NCI-H2227 (cell line): ENCODE measurements at regions not wholly inside any gene's neighbourhood (a gene's known extent, or its start where the extent isn't known, plus 50 kb on each side); places are given as distances from the start of the nearest gene placed in this dataset.
A peak's percentile ranks its signal among the peaks of the same experiment; 100 is the strongest.

Source experiments
- DNase-seq: peaks from one replicate; lab custom pipeline; 2025; ENCODE audit not compliant: unreplicated experiment; lab: John Stamatoyannopoulos, UW

GRCh38 chr2:66382091-66382490 lies 52.8 kb upstream of the MEIS1 start:
- no peak for DNase-seq

GRCh38 chr2:66379473-66379872 lies 55.5 kb upstream of the MEIS1 start:
- DNase-seq = no peak

GRCh38 chr2:66377832-66378231 lies 57.1 kb upstream of the MEIS1 start:
- DNase-seq = no peak

GRCh38 chr2:66370824-66371223 lies 64.1 kb upstream of the MEIS1 start:
- DNase-seq = no peak

GRCh38 chr2:66366619-66367018 lies 68.3 kb upstream of the MEIS1 start:
- DNase-seq = no peak

GRCh38 chr2:66364495-66365333 lies 70.2 kb upstream of the MEIS1 start:
- DNase-seq = no peak

- no peak for DNase-seq
Observed at GRCh38 chr2:66362701-66363100, 72.2 kb upstream of the MEIS1 start.

- no peak for DNase-seq
Observed at GRCh38 chr2:66346231-66346664, 88.7 kb upstream of the MEIS1 start.

GRCh38 chr2:66344087-66344663 lies 90.8 kb upstream of the MEIS1 start:
- no peak for DNase-seq

- DNase-seq = no peak
Observed at GRCh38 chr2:66343259-66343658, 91.7 kb upstream of the MEIS1 start.

- no peak for DNase-seq
Observed at GRCh38 chr2:66340521-66340920, 94.4 kb upstream of the MEIS1 start.

- DNase-seq = no peak
Observed at GRCh38 chr2:66334237-66335029, 100.5 kb upstream of the MEIS1 start.

- no peak for DNase-seq
Observed at GRCh38 chr2:66331176-66331575, 103.7 kb upstream of the MEIS1 start.

GRCh38 chr2:66329081-66329605 lies 105.8 kb upstream of the MEIS1 start:
- no peak for DNase-seq

GRCh38 chr2:66327066-66327740 lies 107.7 kb upstream of the MEIS1 start:
- no peak for DNase-seq

GRCh38 chr2:66324909-66325528 lies 109.9 kb upstream of the MEIS1 start:
- no peak for DNase-seq

- no peak for DNase-seq
Observed at GRCh38 chr2:66324356-66324755, 110.6 kb upstream of the MEIS1 start.

GRCh38 chr2:66323406-66323805 lies 111.5 kb upstream of the MEIS1 start:
- peak; percentile 17 for DNase-seq

- DNase-seq = peak; percentile 62
Observed at GRCh38 chr2:66322506-66323260, 112.2 kb upstream of the MEIS1 start.

GRCh38 chr2:66318009-66318561 lies 116.8 kb upstream of the MEIS1 start:
- DNase-seq = no peak
